ENCODE measurements at regions not wholly inside any gene's neighbourhood (a gene's known extent, or its start where the extent isn't known, plus 50 kb on each side); places are given as distances from the start of the nearest gene placed in this dataset.

GRCh38 chr1:234926264-234926558 lies 202.4 kb downstream of the TOMM20 start:
- no peak for TF ChIP-seq CTCF (optimal IDR thresholded peaks at IDR 0.05 in 1 of 3, IDR thresholded peaks at IDR 0.05 in 1 of 3, conservative IDR thresholded peaks at IDR 0.05 in 1 of 3; ENCODE audit: extremely low read depth in 1 of 3, insufficient read depth in 2 of 3, low read length in 3 of 3)
- no peak for TF ChIP-seq EZH2 (IDR thresholded peaks at IDR 0.05; ENCODE audit: low read length)
